Nephron progenitor cell (in vitro differentiated cells): ENCODE measurements at regions not wholly inside any gene's neighbourhood (a gene's known extent, or its start where the extent isn't known, plus 50 kb on each side); places are given as distances from the start of the nearest gene placed in this dataset.
A peak's percentile ranks its signal among the peaks of the same experiment; 100 is the strongest.
"Not testable (repeated sequence)": the region's sequence is repeated elsewhere in the genome, so short reads cannot be mapped to it uniquely, and the experiment has no call there.

ENCODE experiments used
- DNase-seq: peaks from one replicate; pipeline ENCODE4 v3.0.0; 2021
- H3K27ac Mint-ChIP-seq: 2 replicates; pipeline ENCODE4 v1.8.0; 2021; ENCODE audit warnings: mild to moderate bottlenecking, moderate library complexity, mixed read lengths
- H3K27me3 Mint-ChIP-seq: 2 replicates; pipeline ENCODE4 v1.8.0; 2021; ENCODE audit warnings: mild to moderate bottlenecking, low read depth, mixed read lengths; ENCODE audit not compliant: poor library complexity
- H3K36me3 Mint-ChIP-seq: 2 replicates; pipeline ENCODE4 v1.8.0; 2021; ENCODE audit warnings: low read depth, mixed read lengths
- H3K4me1 Mint-ChIP-seq: 2 replicates; pipeline ENCODE4 v1.8.0; 2021; ENCODE audit warnings: mixed read lengths
- H3K4me3 Mint-ChIP-seq: 2 replicates; pipeline ENCODE4 v1.8.0; 2021; ENCODE audit warnings: mild to moderate bottlenecking, moderate library complexity, mixed read lengths
- H3K9me3 Mint-ChIP-seq: 2 replicates; pipeline ENCODE4 v1.8.0; 2021; ENCODE audit warnings: mild to moderate bottlenecking, moderate library complexity, mixed read lengths
- CTCF ChIP-seq: fragments of 200-600 bp; sonication (generic); IDR thresholded peaks from 2 replicates; pipeline ENCODE4 v1.5.0; 2021; ENCODE audit warnings: antibody characterized with exemption

- H3K27ac Mint-ChIP-seq, result peak overlapping the region; percentile 87
Measured at GRCh38 chr7:91570560-91570959, 306.3 kb downstream of the FZD1 start.

GRCh38 chr7:91571601-91572000, 307.4 kb downstream of the FZD1 start:
- H3K4me3 Mint-ChIP-seq, result no peak overlapping the region
- H3K27ac Mint-ChIP-seq, result no peak overlapping the region
- H3K27me3 Mint-ChIP-seq, result peaks cover 4% of the 10 kb centered on the region
- peaks cover 5% of the 10 kb centered on the region for H3K36me3 Mint-ChIP-seq
- H3K4me1 Mint-ChIP-seq, result peaks cover 30% of the 10 kb centered on the region
- H3K9me3 Mint-ChIP-seq, result peaks cover 5% of the 10 kb centered on the region
- no peak for DNase-seq
- no peak for TF ChIP-seq CTCF

More at GRCh38 chr7:91570560-91570959, 306.3 kb downstream of the FZD1 start:
- Mint-ChIP-seq H3K9me3 (no peaks in the 10 kb centered on the region), H3K4me3 (no peak overlapping the region), H3K27me3 (no peaks in the 10 kb centered on the region), H3K4me1 (peaks cover 40% of the 10 kb centered on the region), H3K36me3 (no peaks in the 10 kb centered on the region)
- TF ChIP-seq CTCF, result no peak
- no peak for DNase-seq

GRCh38 chr7:91573405-91573804, 307.1 kb downstream of the MTERF1 start:
- TF ChIP-seq CTCF, result no peak
- H3K36me3 Mint-ChIP-seq, result peaks cover 5% of the 10 kb centered on the region
- peaks cover 5% of the 10 kb centered on the region for H3K27me3 Mint-ChIP-seq
- H3K27ac Mint-ChIP-seq, result no peak overlapping the region
- H3K4me1 Mint-ChIP-seq, result peaks cover 16% of the 10 kb centered on the region
- H3K4me3 Mint-ChIP-seq, result no peak overlapping the region
- no peak for DNase-seq
- peaks cover 10% of the 10 kb centered on the region for H3K9me3 Mint-ChIP-seq

- not testable (repeated sequence) for H3K36me3 Mint-ChIP-seq, H3K27me3 Mint-ChIP-seq, H3K27ac Mint-ChIP-seq, H3K4me1 Mint-ChIP-seq, H3K4me3 Mint-ChIP-seq, DNase-seq, H3K9me3 Mint-ChIP-seq
Measured at GRCh38 chr7:91576459-91576858, 304.0 kb downstream of the MTERF1 start.

GRCh38 chr7:91579837-91580236, 300.7 kb downstream of the MTERF1 start:
- H3K4me1 Mint-ChIP-seq, result peaks cover 10% of the 10 kb centered on the region
- peaks cover 5% of the 10 kb centered on the region for H3K27me3 Mint-ChIP-seq
- peaks cover 11% of the 10 kb centered on the region for H3K36me3 Mint-ChIP-seq
- no peak for TF ChIP-seq CTCF
- no peak overlapping the region for H3K4me3 Mint-ChIP-seq
- H3K9me3 Mint-ChIP-seq, result peaks cover 23% of the 10 kb centered on the region
- H3K27ac Mint-ChIP-seq, result no peak overlapping the region
- DNase-seq, result no peak

- Mint-ChIP-seq H3K27ac (no peak overlapping the region), H3K9me3 (peaks cover 23% of the 10 kb centered on the region), H3K27me3 (no peaks in the 10 kb centered on the region), H3K4me1 (peaks cover 10% of the 10 kb centered on the region), H3K4me3 (no peak overlapping the region), H3K36me3 (peaks cover 12% of the 10 kb centered on the region)
- TF ChIP-seq CTCF, result no peak
- DNase-seq, result no peak
Measured at GRCh38 chr7:91582799-91583477, 297.6 kb downstream of the MTERF1 start.
